ENCODE measurements at regions not wholly inside any gene's neighbourhood (a gene's known extent, or its start where the extent isn't known, plus 50 kb on each side); places are given as distances from the start of the nearest gene placed in this dataset.

DNA sequence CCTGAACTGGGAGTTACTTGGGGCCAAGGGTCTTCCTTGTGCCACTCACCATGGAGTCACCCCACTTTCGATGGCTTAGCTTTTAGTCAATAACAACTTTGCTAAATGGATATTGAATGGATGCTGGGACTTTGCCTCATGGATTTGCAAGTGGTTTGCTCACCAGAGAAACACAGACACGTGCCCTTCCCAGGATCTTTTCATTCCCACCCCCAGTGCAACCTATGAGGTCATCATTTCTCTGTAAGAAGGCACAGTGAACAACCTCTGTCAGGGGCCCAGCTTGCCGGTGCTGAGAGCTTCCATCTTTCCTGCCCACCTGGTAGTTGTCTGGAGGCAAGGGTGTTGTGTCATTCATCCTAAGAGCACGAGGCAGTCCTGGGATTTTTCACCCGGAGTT, 256.8 kb upstream of the PMEPA1 start:
- BruUV-seq (replicated peaks) = no TSS peak

DNA sequence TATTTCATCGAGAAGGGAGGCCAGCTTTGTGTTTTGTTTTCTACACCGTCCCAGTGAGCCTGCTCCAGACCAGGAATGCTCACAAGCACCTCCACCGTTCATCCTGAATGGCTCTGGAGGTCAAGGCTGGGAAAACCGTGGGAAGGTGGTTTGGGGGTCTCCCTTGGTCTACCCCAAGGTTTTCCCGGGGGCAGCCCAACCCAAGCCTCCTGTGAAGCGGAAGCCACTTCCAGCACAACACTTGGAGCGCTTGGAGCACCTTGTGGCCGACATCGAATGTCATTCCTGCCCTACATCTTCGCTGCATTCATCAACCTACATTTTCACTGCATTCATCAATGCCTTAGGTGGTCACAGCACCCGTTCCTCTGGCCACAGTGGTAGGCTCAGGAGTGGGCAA, 255.6 kb upstream of the PMEPA1 start:
- DNase-seq (ENCODE audit: low read depth, low spot score) (no peak), FAIRE-seq (no peak)
- H3K9ac ChIP-seq (replicated peaks; ENCODE audit: extremely low read depth, insufficient read depth, low read length) = no peak overlapping the region
- no peaks in the 10 kb centered on the region for H3K79me2 ChIP-seq (ENCODE audit: control insufficient read depth, insufficient read depth, low read length)
- no peaks in the 10 kb centered on the region for H3K9me1 ChIP-seq (replicated peaks; ENCODE audit: control insufficient read depth, extremely low read depth, insufficient read depth, low read length)
- H3K27ac ChIP-seq (ENCODE audit: insufficient read depth, low read depth, low read length) = no peak overlapping the region
- TF ChIP-seq, protein P1, sequence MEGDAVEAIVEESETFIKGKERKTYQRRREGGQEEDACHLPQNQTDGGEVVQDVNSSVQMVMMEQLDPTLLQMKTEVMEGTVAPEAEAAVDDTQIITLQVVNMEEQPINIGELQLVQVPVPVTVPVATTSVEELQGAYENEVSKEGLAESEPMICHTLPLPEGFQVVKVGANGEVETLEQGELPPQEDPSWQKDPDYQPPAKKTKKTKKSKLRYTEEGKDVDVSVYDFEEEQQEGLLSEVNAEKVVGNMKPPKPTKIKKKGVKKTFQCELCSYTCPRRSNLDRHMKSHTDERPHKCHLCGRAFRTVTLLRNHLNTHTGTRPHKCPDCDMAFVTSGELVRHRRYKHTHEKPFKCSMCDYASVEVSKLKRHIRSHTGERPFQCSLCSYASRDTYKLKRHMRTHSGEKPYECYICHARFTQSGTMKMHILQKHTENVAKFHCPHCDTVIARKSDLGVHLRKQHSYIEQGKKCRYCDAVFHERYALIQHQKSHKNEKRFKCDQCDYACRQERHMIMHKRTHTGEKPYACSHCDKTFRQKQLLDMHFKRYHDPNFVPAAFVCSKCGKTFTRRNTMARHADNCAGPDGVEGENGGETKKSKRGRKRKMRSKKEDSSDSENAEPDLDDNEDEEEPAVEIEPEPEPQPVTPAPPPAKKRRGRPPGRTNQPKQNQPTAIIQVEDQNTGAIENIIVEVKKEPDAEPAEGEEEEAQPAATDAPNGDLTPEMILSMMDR (IDR thresholded peaks at IDR 0.05; ENCODE audit: extremely low read depth in 1 of 2, insufficient read depth in 1 of 2, low read depth in 1 of 2, low read length in 2 of 2) = no peak
- TF ChIP-seq EZH2 (IDR thresholded peaks at IDR 0.05; ENCODE audit: borderline replicate concordance, low read depth, low read length, severe bottlenecking) = no peak
- H3K4me2 ChIP-seq (ENCODE audit: insufficient read depth, low read length) = no peak overlapping the region
- ChIA-PET POLR2A (no interaction called here), CTCF (interaction anchor here (0.8 to 1.0 kb wide), 2 partner anchors 58 to 122 kb away, joined by 3 read pairs; no protein-coding TSS in a partner anchor)
- no TSS peak for BruUV-seq (replicated peaks)
- no peaks in the 10 kb centered on the region for H3K27me3 ChIP-seq (ENCODE audit: control insufficient read depth in 2 of 2, insufficient read depth in 2 of 2, low read length in 2 of 2)
- H2AFZ ChIP-seq (ENCODE audit: low read depth, low read length) = no peak overlapping the region
- no peaks in the 10 kb centered on the region for H3K36me3 ChIP-seq (ENCODE audit: control insufficient read depth in 2 of 2, extremely low read depth in 1 of 2, insufficient read depth in 2 of 2, low read length in 2 of 2)
- H3K9me3 ChIP-seq (replicated peaks; ENCODE audit: control insufficient read depth, insufficient read depth, low read length) = no peaks in the 10 kb centered on the region
- dilution Hi-C loops (cut with MboI; ENCODE audit: extremely low pct_ligation_motif_present, low sequenced_read_pairs) (no loop called here), intact Hi-C loops (cut with micrococcal nuclease) (no loop called here)
- H3K4me3 ChIP-seq (replicated peaks in 1 of 3; ENCODE audit: insufficient read depth in 1 of 3, low read depth in 1 of 3, low read length in 3 of 3) = no peak overlapping the region
- H4K20me1 ChIP-seq (replicated peaks; ENCODE audit: control insufficient read depth, extremely low read depth, insufficient read depth, low read length) = no peaks in the 10 kb centered on the region
- no peaks in the 10 kb centered on the region for H3K4me1 ChIP-seq (ENCODE audit: control insufficient read depth, extremely low read depth, insufficient read depth, low read length)

More for the DNA sequence above, 256.8 kb upstream of the PMEPA1 start:
- no peak for FAIRE-seq
- no peak for TF ChIP-seq JUN (IDR thresholded peaks at IDR 0.05; ENCODE audit: borderline replicate concordance, insufficient read depth, insufficient read length, low read depth)
- no peak for TF ChIP-seq GATA2 (IDR thresholded peaks at IDR 0.05; ENCODE audit: insufficient read depth, insufficient read length, low read depth, low read length)
- TF ChIP-seq EZH2 (IDR thresholded peaks at IDR 0.05; ENCODE audit: borderline replicate concordance, low read depth, low read length, severe bottlenecking) = no peak
- TF ChIP-seq, protein P1 (IDR thresholded peaks at IDR 0.05; ENCODE audit: extremely low read depth in 1 of 2, insufficient read depth in 1 of 2, low read depth in 1 of 2, low read length in 2 of 2) = no peak
- TF ChIP-seq POLR2AphosphoS5 (IDR thresholded peaks at IDR 0.05; ENCODE audit: insufficient read depth, low read depth, low read length) = no peak
- no peak for TF ChIP-seq POLR2A (IDR thresholded peaks at IDR 0.05; ENCODE audit: low read depth, low read length)
- no peaks in the 10 kb centered on the region for H3K36me3 ChIP-seq (ENCODE audit: control insufficient read depth in 2 of 2, extremely low read depth in 1 of 2, insufficient read depth in 2 of 2, low read length in 2 of 2)
- H3K27ac ChIP-seq (ENCODE audit: insufficient read depth, low read depth, low read length) = no peak overlapping the region
- ChIA-PET POLR2A (no interaction called here), CTCF (interaction anchor here (0.6 to 0.8 kb wide), 2 partner anchors 57 to 86 kb away, joined by 3 read pairs; no protein-coding TSS in a partner anchor)
- H3K4me3 ChIP-seq (replicated peaks in 1 of 3; ENCODE audit: insufficient read depth in 1 of 3, low read depth in 1 of 3, low read length in 3 of 3) = no peak overlapping the region
- no peaks in the 10 kb centered on the region for H4K20me1 ChIP-seq (replicated peaks; ENCODE audit: control insufficient read depth, extremely low read depth, insufficient read depth, low read length)
- H3K9me3 ChIP-seq (replicated peaks; ENCODE audit: control insufficient read depth, insufficient read depth, low read length) = no peaks in the 10 kb centered on the region
- H3K27me3 ChIP-seq (ENCODE audit: control insufficient read depth in 2 of 2, insufficient read depth in 2 of 2, low read length in 2 of 2) = no peaks in the 10 kb centered on the region
- no peak for DNase-seq (ENCODE audit: low read depth, low spot score)
- no peak overlapping the region for H2AFZ ChIP-seq (ENCODE audit: low read depth, low read length)
- no peaks in the 10 kb centered on the region for H3K4me1 ChIP-seq (ENCODE audit: control insufficient read depth, extremely low read depth, insufficient read depth, low read length)
- no peak overlapping the region for H3K4me2 ChIP-seq (ENCODE audit: insufficient read depth, low read length)
- H3K79me2 ChIP-seq (ENCODE audit: control insufficient read depth, insufficient read depth, low read length) = no peaks in the 10 kb centered on the region
- intact Hi-C loops (cut with micrococcal nuclease) (no loop called here), dilution Hi-C loops (cut with MboI; ENCODE audit: extremely low pct_ligation_motif_present, low sequenced_read_pairs) (no loop called here)
- no peaks in the 10 kb centered on the region for H3K9me1 ChIP-seq (replicated peaks; ENCODE audit: control insufficient read depth, extremely low read depth, insufficient read depth, low read length)
- H3K9ac ChIP-seq (replicated peaks; ENCODE audit: extremely low read depth, insufficient read depth, low read length) = no peak overlapping the region
